ENCODE measurements at regions not wholly inside any gene's neighbourhood (a gene's known extent, or its start where the extent isn't known, plus 50 kb on each side); places are given as distances from the start of the nearest gene placed in this dataset.
A peak's percentile ranks its signal among the peaks of the same experiment; 100 is the strongest.

- no peaks in the 10 kb centered on the region for H3K9me3 ChIP-seq
- intact Hi-C loops (cut with DNase I) = no loop called here
- no peaks in the 10 kb centered on the region for H3K27me3 ChIP-seq
- TF ChIP-seq POLR2AphosphoS5 (IDR thresholded peaks at IDR 0.05) (no peak), POLR2A (IDR thresholded peaks at IDR 0.05) (no peak), CTCF (IDR thresholded peaks at IDR 0.05) (no peak), EP300 (IDR thresholded peaks at IDR 0.05) (no peak)
- H3K36me3 ChIP-seq = no peaks in the 10 kb centered on the region
- peaks cover 0 to 13% (median 3%) of the 10 kb centered on the region in 4 donors for H3K4me1 ChIP-seq
- DNase-seq = no peak
- 85 to 92% methylated on average over 20 of the region's 20 CpGs for WGBS, 2 donors
- no peak overlapping the region for H3K27ac ChIP-seq
- no peak overlapping the region for H3K4me3 ChIP-seq
Observed at GRCh38 chr15:66876731-66877476, 174.9 kb downstream of the SMAD6 start.

GRCh38 chr15:66877477-66878271, 175.6 kb downstream of the SMAD6 start:
- Histone ChIP-seq H3K4me3 (no peak overlapping the region), H3K9me3 (no peaks in the 10 kb centered on the region), H3K4me1 (peaks cover 0 to 20% (median 10%) of the 10 kb centered on the region in 4 donors), H3K36me3 (no peaks in the 10 kb centered on the region), H3K27me3 (no peaks in the 10 kb centered on the region), H3K27ac (peak overlapping the region in 2 of 4 donors; percentile 15 to 22)
- TF ChIP-seq CTCF (IDR thresholded peaks at IDR 0.05) (no peak), POLR2A (IDR thresholded peaks at IDR 0.05) (no peak), POLR2AphosphoS5 (IDR thresholded peaks at IDR 0.05) (peak in 1 of 4 donors; percentile 12), EP300 (IDR thresholded peaks at IDR 0.05) (no peak)
- WGBS, 2 donors = 57 to 76% methylated on average over 9 of the region's 9 CpGs
- intact Hi-C loops (cut with DNase I) = no loop called here
- DNase-seq = no peak

- H3K9me3 ChIP-seq = no peaks in the 10 kb centered on the region
Observed at GRCh38 chr15:66878761-66879160, 176.7 kb downstream of the SMAD6 start.

More at GRCh38 chr15:66878761-66879160, 176.7 kb downstream of the SMAD6 start:
- H3K27me3 ChIP-seq = no peaks in the 10 kb centered on the region
- intact Hi-C loops (cut with DNase I) = no loop called here
- TF ChIP-seq EP300 (IDR thresholded peaks at IDR 0.05) (no peak), POLR2A (IDR thresholded peaks at IDR 0.05) (no peak), POLR2AphosphoS5 (IDR thresholded peaks at IDR 0.05) (no peak), CTCF (IDR thresholded peaks at IDR 0.05) (no peak)
- DNase-seq = no peak
- WGBS, 2 donors = 88 to 93% methylated on average over 4 of the region's 4 CpGs
- H3K27ac ChIP-seq = peak overlapping the region in 1 of 4 donors; percentile 2
- no peak overlapping the region for H3K4me3 ChIP-seq
- H3K36me3 ChIP-seq = no peaks in the 10 kb centered on the region
- H3K4me1 ChIP-seq = peaks cover 0 to 31% (median 21%) of the 10 kb centered on the region in 4 donors
